GM21576 (cell line): ENCODE measurements at regions not wholly inside any gene's neighbourhood (a gene's known extent, or its start where the extent isn't known, plus 50 kb on each side); places are given as distances from the start of the nearest gene placed in this dataset.
"Not testable (repeated sequence)": the region's sequence is repeated elsewhere in the genome, so short reads cannot be mapped to it uniquely, and the experiment has no call there.

Source experiments
- ATAC-seq: cut with Tn5 transposase; IDR thresholded peaks from one replicate; pipeline ENCODE4 v1.9.1; 2021; ENCODE audit warnings: mild to moderate bottlenecking, moderate library complexity; ENCODE audit not compliant: unreplicated experiment

DNA sequence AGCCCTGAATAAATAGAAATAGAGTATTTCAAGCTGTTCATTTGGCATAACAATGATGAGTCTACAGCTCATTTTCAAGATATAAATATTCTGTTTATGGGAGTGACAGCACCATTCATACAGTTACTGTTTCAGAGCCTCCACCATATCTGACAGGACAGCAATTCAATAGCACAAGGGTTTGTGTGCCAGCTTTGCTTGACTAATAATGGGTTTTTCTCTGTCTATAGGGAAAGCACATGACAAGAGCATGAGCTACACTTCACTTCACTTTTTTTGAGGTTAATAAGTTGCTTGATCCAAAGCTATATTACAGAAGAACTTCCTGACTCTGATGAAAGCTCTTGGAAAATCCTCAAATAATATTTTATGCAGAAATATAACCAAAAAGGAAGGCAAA is 297.1 kb downstream of the RPIA start:
- not testable (repeated sequence) for ATAC-seq

DNA sequence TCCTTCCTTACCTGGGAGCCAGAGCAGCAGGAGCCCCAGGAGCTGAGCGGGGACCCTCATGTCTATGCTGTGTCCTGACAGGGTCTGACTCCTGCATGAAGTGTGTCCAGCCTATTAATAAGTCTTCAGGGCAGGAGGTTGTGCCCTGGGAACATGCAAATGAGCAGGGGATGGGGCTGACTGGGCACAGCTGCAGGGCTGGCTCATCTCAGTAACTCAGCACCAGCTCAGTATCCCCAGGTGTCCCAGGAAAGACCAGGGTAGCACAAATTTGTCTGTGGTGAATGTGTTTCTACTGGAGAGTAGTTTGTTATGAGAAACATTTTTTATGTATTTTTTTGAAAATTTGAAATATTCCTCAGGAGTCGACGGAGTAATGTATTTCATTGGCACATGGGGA is 301.3 kb downstream of the RPIA start:
- not testable (repeated sequence) for ATAC-seq

GRCh38 chr2:88994856-88995255 is 303.4 kb downstream of the RPIA start:
- ATAC-seq = not testable (repeated sequence)

DNA sequence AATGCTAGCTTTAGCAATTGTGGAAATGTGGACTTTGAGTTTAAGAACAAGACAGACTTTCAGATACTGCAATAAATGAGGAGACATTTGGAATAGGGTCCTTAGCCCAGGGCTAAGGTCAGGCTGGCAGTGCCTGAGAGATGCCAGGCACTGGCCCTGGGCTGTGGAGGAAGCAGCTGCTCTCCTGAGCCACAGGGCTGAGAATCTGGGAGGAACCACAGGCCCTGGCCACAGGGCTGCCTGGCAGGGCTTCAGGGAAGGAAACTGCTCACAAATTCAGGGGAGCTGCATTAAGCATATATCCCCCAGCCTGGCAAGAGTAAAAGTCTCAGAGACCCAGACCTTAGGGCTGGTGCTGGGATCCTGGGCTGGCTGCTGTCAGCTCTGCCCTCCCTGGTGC is 305.1 kb downstream of the RPIA start:
- not testable (repeated sequence) for ATAC-seq

GRCh38 chr2:88999365-88999764 is 307.9 kb downstream of the RPIA start:
- no peak for ATAC-seq

GRCh38 chr2:89000235-89000634 is 308.8 kb downstream of the RPIA start:
- ATAC-seq = no peak

GRCh38 chr2:89004238-89004637 is 312.8 kb downstream of the RPIA start:
- not testable (repeated sequence) for ATAC-seq

- ATAC-seq = not testable (repeated sequence)
Measured at GRCh38 chr2:89020566-89020965, 329.1 kb downstream of the RPIA start.

- not testable (repeated sequence) for ATAC-seq
Measured at GRCh38 chr2:89026296-89026695, 334.8 kb downstream of the RPIA start.

DNA sequence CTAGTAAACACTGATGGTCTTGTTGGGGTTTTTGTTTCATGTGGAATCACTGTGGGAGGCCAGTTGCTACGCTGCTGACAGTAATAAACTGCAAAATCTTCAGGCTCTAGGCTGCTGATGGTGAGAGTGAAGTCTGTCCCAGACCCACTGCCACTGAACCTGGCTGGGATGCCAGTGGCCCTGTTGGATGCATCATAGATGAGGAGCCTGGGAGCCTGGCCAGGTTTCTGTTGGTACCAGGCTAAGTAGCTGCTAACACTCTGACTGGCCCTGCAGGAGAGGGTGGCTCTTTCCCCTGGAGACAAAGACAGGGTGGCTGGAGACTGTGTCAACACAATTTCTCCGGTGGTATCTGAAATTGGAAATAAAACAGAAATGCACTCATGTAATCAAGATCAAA is 335.6 kb downstream of the RPIA start:
- ATAC-seq = not testable (repeated sequence)

DNA sequence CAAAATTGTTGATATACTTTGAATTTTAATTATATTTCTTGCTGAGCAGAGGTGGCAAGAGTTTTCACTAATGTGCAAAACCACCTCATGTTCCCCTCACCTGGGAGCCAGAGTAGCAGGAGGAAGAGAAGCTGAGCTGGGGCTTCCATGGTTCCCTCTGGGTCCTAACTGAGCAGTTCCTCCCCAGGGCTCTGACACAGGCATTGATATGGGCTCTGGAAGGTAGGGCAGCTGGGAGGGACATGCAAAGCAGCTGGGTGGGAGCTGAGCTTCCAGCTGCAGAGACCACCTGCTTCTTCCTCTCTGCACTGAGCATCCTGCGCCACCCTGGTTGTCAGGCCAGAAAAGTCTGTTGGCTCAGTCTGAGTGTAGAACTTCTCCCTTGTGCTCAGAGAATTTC is 336.1 kb downstream of the RPIA start:
- ATAC-seq = not testable (repeated sequence)

- not testable (repeated sequence) for ATAC-seq
Measured at GRCh38 chr2:89029257-89029656, 337.8 kb downstream of the RPIA start.

DNA sequence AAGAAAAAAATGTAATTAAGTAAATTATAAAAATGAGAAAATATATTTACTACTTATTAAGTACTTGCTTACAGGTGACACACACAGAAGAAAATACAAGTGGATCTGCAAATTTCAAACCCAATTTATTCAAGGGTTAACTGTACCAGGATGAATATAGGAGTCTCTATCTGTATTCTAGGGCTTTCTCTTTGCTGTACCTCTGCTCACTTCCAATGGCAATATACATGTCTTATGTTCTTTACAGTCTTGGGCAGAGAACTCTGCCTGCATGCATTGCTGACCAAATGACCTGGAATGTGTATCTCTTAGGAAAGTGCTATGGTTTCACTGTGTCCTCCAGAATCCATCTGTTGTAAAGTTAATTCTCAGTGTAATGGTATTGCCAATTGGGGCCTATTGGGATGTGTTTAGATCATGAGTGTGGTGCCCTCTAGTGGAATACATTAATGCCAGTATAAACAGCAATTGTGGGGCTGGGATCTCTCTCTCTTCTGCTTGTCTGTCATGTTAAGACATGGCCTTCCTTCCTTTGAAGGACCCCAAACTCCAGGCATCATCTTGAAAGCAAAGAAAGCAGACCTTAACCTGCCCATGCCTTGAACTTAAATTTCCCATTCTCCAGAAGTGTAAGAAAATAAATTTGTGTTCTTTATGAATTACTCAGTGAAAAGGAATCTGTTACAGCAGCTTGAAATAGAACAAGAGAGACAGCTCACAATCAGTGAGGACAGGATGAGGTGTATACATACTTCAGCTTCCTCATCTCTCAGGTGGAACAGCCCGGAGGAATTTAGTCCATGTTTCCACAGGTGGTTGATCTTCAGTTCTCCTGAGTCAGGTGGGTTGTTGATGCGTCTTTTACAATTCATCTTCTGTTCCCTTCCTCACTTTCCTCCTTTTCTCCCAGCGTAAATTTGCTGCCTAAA is 356.9 kb downstream of the RPIA start:
- ATAC-seq = peak; percentile 84

- ATAC-seq = not testable (repeated sequence)
Measured at GRCh38 chr2:89058616-89059015, 367.1 kb downstream of the RPIA start.

DNA sequence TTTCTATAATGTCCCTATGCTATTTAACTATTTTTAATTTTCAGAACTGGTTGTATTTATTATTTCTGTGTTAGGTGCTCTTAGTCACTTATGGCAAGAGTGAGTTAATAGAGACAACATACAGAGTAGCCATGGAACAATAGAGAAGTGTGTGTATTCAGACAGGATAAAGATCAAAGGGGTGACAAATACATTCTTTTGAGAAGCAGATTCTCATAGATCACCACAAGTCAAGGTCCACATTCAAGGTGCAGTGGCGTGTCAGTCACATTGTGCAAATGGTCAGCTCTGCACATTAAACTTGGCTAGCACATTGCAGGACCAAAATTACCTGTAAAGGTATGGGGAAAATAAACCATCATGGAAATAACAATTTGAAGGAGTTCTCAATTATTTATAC is 369.7 kb downstream of the RPIA start:
- ATAC-seq = not testable (repeated sequence)

GRCh38 chr2:89076771-89077170 is 385.3 kb downstream of the RPIA start:
- ATAC-seq = not testable (repeated sequence)

- not testable (repeated sequence) for ATAC-seq
Measured at GRCh38 chr2:89092911-89093310, 401.4 kb downstream of the RPIA start.

GRCh38 chr2:89095060-89095459 is 403.6 kb downstream of the RPIA start:
- not testable (repeated sequence) for ATAC-seq

DNA sequence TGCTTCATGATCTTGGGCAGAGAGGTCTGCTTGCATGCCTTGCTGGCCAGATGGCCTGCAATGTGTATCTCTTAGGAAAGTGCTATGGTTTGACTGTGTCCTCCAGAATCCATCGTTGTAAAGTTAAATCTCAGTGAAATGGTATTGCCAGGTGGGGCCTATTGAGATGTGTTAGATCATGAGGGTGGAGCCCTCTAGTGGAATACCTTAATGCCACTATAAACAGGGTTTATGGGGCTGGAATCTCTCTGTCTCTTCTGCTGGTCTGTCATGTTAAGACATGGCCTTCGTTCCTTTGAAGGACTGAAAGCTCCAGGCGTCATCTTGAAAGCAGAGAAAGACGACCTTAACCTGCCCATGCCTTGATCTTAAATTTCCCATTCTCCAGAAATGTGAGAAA is 411.1 kb downstream of the RPIA start:
- not testable (repeated sequence) for ATAC-seq

DNA sequence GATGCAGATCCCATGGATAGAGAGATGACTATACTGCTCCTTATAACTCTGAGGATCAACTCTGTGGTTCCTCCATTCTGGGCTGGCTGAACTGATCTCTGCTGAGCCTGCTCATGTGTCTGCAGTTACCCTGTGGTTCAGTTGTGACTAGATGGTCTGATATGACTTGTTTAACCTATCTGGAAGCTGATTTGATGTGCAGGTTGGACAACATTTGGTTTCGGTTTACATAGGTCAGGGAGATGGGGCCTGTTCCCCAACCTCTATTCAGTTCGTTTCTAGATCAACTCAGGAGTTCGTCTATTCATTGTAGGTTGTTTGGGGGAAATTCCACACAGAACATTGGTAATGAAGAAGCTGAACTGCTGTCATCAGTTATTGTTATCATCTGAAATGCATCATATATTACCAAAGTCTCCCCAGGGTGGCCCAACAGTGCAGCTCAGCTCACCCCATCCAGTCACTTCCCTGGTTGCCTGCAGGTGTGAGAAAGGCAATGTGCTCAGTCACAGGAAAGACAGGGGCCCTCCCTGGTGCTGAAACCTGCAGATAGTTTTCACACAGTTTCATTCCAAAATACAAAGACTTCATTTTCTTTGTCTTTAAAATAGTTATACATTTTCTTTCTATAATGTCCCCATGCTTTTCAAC is 415.0 kb downstream of the RPIA start:
- not testable (repeated sequence) for ATAC-seq

- ATAC-seq = not testable (repeated sequence)
Measured at GRCh38 chr2:89112434-89112833, 421.0 kb downstream of the RPIA start.

GRCh38 chr2:89113286-89113685 is 421.8 kb downstream of the RPIA start:
- ATAC-seq = not testable (repeated sequence)
